HG03378 (cell line): ENCODE measurements at regions not wholly inside any gene's neighbourhood (a gene's known extent, or its start where the extent isn't known, plus 50 kb on each side); places are given as distances from the start of the nearest gene placed in this dataset.

Experiments used
- ATAC-seq: cut with Tn5 transposase; IDR thresholded peaks from one replicate; pipeline ENCODE4 v1.9.1; 2021; ENCODE audit warnings: mild to moderate bottlenecking, moderate library complexity; ENCODE audit not compliant: unreplicated experiment

DNA sequence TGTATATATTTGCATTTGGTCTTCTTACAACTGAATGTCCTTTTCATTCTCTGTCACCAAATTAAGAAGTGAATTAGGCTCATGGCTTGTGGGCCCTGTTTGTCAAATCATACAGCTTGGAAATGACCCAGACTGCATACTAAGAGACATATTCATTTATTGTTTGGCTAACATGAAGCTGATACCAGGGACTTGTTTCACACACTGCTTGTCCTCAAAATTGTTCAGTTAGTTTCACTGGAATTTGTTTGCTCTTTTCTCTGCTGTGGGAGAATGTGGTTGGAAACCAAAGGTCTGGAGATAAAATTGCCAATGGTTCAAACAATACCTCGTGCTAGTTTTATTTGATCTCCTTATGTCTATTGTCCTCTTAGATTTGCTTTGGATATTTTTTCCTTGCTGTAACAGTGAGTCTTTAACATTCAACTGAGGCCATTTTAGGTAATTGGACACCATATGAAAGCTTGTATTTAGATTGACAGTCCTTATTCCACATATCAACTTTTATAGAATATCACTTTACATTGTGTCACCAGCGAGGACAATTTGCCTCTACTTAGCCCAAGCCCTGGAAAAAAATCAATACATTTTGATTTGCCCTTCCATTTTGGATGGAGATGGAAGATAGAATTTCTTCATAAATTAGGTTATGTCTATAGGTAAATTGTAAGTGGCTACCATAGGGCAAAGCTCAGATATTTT is 144.3 kb upstream of the MTAP start:
- ATAC-seq = no peak

DNA sequence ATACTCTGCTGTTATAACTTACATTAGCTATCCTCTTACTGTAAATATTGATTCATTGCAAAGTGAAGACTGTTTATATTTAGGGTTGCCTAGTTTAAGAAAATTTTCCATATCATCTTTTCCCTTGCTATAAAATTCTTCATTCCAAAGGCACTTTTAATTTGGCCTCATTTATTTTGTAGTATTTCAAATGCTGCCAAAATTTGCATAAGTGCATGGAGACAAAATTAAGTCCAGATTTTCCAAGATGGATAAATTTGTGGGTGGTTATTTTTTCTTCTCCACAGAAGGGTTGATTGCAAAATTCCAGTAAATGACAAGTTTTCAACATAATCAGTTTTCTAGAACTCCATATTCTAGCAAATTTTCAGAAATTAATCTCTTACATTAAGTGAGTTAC is 141.5 kb upstream of the MTAP start:
- no peak for ATAC-seq

DNA sequence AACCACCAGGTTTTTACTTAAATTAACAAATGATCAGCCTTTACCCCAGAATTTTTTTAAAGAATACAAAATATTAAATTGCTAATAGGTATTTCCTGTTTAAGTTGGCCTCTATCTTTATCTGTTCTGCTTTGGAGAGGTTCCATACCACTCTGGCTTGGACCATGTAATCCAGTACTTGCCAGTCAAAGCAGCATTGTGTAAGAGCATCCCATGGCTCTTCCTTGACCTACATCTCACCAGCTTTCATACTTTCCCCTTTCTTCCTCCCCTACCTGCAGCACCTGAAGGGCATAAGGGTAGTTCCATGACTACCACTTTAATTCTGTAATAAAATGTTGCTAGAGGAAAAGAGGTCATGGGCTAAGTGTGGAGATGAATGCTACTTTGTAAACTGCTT is 140.8 kb upstream of the MTAP start:
- no peak for ATAC-seq

DNA sequence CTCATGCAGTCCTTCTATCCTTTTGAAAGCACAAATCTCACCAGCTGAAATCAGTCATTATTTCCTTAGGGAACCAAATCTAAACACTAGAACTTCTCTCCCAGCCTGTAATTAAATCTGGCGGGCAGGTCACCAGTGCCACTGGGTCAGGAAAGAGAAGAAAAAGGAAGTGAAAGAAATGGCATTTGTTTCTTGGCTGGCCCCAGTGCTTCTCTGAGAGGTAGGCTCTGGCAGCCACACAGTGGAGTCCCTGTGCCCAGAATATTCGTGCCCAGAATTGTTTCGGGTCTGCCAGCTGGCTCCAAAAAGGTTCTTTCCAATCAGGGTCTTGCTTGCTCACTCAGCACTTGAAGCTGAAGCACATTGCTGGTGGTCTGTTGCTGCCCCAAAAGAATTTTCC is 133.9 kb upstream of the MTAP start:
- no peak for ATAC-seq

DNA sequence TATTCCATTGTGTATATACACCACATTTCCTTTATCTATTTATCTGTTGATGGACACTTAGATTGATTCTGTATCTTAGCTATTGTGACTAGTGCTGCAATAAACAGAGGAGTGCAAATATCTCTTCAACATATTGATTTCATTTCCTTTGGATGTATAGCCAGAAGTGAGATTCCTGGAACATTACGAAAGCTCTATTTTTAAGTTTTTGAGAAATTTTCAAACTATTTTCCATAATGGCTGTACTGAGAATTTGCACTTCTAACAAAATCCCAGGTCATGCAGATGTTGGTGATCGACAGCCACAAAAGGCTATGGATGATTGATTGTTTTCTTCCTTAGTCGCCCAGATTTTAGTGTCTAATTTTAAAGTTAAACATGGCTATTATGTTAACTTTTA is 132.7 kb upstream of the MTAP start:
- no peak for ATAC-seq

DNA sequence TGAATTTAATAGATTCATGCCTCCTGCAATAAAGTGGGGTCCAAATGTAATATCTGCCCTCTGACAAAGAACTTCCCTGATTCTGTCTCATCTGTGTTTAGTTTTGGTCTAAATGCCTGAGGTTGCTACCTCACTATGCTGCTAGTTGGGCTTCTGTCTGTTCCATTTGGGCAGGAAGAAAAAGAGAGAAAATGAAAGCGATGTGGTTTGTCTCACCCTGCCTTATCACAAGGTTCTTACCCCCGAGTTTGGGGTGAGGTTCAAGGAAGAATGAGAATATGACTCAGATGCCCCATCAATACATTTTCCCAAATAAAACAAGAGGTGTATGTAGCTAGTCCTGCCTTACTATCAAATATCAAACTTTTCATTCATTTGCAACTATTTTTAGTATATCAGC is 132.1 kb upstream of the MTAP start:
- ATAC-seq = no peak

DNA sequence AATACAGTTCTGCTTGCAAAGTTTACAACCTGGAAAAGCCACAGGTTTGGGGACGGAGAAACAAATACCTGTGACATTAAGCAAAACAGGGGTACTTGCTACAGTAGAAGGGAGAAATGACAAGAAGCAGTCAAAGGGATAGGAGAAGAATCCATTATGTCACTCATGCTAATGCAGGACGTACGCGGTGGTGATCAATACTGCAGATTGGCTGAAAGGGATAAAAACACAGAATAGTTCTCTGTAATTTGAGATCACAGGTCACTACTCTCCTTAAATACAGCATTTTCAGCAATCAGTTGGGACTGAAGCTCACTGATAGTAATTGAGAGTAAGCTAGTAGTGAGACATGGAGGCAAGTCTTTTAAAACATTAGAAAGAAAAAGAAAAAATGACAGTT is 130.3 kb upstream of the MTAP start:
- ATAC-seq = no peak

DNA sequence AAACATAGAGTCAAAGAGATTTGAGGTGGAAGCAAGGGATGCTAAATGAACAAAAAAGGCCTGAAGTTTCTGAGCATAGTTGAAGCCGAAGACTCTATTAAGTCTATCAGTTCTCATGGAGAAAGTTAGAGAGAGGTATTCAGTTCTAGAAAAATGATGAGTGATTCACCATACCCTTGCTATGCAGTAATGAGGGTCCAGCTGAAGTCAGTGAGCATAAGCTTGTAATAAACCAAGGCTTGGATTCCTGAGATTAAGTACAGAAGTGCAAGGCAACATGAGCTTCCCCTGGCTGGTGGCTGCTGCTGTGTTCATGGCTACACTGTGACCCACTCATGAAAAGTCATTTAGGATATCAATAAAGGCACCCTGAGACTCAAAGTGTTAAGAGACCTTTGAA is 129.7 kb upstream of the MTAP start:
- no peak for ATAC-seq

DNA sequence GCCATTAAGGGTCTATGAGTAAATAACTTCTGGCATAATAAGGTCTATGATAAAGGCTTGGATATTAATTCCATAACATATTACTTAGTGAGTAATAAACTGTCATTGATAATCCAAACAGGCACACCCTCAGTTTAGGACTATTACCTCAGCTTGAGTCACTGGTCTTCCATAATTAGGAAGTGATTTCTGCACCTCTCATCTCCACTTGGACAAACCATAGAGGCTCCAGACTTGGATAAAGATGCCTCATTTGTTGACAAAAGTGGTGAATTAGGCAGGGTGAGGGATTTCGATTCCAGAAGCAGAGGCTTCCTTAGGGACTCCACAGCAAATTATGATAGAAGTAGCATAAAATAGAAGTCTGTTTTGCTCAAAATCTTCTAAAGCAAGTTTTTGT is 127.5 kb upstream of the MTAP start:
- ATAC-seq = no peak

DNA sequence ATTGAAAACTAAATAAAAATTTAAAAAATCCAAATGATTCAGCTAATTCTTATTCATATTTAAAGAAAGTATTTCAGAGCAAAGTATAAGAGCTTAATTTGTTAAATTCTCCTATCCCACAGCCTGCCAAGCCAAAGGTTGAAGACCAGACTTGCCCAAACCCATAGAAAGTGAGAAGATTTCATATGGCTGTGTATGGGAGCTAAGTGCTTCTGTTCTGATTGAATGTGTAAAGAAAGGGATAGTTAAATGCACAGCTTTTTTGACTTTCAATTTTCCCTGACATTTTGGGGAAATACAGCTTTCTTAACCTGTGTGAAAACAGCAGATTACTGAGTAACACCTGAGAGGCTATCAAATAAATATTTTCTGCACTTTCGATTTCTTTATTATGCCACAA is 125.0 kb upstream of the MTAP start:
- no peak for ATAC-seq

DNA sequence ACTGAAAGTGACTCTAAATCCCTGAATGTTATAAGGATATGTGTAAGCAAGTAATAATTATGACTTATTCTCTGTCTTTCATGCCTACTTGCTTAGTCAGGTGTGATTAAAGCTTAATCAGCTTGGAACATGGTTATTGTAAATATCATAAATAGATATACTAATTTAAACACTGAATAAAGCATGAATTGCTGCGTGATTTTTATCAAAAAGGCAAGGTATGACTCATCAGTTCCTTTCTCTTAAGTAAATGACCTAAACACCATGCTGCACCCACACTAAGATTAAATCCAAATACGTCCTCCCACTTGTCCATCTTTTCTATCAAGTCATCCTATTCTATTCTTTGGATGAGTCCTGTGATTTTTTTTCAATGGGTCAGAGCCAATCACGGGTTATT is 124.6 kb upstream of the MTAP start:
- no peak for ATAC-seq

DNA sequence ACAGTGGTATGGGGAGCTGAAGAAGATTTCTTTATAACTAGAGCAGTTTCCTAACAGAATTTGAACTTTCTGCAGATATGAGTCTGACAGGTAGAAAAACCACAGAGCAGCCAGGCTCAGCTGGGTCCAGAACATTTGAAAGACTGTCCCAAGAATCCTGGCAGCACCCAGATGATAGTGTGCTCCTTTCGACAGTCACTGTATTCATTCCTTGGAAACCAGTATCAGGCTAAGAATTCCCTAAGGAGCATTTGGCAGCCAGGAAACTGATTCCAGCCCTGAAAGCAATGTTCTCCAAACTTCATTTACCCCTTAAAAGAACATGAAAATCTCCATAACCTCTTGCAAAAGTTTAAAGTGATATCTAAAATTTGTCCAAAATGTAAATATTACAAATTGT is 123.0 kb upstream of the MTAP start:
- no peak for ATAC-seq

DNA sequence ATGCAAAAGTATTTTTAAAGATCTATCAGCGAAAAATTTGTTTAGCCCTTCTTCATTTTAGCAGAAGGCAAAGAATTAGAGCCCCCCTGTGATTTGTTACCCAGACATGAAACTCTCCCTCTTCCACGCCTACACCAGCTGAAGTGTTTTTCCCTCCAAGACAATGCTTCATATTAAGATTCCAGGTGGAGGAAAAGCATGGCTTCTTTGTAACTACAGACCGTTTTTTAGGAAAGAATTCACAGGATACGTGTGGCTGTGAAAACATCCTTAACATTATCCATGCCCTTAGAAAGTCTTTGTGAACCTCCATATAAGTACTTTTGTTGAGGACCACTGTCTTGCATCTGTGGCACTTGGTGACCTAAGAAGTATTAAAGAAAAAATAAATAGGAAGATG is 121.8 kb upstream of the MTAP start:
- ATAC-seq = no peak

DNA sequence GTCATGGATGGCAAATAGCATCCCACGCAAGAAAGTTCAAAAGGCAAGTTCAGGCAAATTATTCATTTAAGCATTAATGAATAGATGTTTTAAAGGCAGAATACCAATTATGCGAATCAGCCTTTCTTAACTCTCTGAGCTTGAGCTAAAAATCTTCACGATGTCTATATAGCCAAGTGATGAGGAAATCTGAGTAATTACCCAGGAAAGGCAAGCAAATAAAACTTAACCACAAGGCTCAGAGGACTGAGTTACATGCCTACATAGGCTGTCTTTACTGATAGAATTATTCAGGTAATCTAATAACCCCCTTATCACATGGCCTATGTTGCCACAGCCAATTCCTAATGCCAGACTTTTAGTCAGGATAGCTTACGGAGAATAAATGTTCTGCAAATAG is 120.8 kb upstream of the MTAP start:
- no peak for ATAC-seq

DNA sequence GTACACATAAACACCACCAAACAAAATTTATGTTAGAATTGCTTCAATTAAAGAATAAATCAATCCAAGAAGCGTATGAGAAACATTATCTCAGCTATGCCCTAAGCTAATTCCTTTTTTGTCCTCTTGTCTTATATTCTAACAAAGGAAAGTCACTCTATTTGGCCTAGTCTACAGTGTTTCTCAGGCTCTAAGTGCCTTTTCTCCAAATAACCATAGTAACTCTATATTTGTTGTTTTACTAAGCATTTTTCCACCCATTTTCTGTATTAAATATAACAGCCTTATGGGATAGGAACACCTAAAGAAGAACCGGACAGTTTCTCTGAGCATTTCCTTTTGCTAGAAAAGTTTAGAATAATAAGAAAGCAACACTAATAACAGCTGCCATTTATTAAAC is 120.1 kb upstream of the MTAP start:
- no peak for ATAC-seq

DNA sequence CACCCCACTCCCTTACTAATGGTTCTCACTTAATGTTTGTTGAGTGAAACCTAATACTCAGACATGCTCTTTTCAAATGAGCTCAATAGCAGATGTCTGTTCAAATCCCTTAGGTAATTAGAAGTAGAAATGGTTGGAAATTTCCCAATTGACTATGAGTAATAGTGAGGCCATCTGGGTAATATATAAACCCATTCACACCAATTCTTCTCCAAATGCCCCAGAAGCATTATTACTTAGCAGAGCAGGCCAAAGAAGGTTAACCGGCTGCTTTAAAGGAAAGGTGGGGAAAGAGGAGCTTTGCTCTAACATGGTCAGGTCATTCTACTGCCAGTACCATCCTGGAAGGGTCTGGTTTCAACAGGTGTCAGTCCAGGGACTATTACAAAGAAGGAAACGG is 119.5 kb upstream of the MTAP start:
- ATAC-seq = no peak

DNA sequence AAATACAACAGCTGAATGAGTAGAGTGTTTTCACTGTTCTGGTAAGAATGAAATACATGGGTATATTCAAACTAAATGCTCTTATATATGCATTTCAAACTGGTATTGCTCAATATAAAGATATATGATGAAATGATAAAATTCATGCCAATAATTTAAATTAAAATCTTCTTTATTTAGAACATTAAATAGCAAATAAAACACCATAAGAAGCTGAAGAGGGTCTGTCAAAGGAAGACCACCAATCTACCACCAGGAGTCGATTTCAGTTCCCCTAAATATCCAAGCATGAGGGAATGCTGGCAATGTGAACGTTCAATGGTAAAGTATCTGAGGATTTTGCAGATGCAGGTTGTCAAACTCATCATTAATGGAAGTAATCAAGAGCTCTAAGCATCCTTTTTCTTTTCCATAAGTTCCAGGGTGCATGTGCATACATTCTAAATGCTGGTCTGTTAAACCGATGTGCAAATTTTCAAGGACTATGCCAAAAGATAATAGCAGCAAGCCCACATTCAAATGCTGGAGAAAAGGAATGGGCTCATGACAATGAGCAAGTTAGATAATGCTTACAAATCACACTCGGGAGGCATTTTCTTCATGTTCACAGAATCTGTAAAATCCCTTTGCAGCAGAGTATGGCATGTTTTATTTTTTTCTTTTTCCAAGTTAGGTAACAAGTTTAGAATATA is 118.8 kb upstream of the MTAP start:
- ATAC-seq = no peak

DNA sequence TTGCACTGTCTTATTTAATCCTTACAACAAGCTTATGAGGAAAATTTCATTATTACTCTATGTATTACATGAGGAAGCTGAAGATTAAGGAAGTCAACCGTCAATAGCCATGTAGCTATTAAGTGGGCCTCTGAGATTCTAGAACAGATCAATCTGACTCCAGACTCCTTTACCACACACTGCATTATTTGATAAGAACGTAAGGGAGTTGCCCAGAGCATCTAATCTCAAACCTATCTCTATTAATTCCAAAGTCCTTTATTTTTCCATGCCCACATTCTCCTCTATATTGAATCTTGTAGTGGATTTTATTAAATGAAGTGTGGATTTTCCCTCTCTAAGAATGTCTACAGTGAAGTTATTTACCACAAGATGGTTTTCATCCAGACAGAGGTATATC is 118.2 kb upstream of the MTAP start:
- ATAC-seq = no peak

DNA sequence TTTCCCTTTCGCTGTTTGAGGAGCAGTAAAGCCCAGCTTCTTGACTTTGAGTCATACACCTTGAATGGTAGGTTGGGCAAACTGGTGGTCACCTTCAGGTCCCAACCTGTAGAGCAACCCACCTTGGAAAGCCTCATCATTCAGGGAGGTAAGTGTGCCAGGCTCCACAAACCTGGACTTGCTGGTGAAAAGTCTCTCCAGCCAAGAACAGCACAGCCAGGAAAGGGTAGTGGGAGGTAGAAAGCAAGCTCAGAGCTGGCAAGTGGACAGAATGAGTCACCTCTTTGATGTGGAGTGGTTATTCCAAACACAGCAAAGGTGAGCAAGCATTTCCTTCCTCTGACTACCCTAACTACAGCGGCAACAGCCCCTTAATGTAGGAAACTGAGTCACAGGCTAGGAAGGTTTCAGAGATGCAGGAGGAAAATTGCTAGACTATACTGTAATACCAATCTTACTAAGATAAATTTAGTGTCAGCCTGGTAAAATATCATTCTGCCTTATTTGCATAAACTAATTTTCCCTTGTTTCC is 117.5 kb upstream of the MTAP start:
- ATAC-seq = no peak

DNA sequence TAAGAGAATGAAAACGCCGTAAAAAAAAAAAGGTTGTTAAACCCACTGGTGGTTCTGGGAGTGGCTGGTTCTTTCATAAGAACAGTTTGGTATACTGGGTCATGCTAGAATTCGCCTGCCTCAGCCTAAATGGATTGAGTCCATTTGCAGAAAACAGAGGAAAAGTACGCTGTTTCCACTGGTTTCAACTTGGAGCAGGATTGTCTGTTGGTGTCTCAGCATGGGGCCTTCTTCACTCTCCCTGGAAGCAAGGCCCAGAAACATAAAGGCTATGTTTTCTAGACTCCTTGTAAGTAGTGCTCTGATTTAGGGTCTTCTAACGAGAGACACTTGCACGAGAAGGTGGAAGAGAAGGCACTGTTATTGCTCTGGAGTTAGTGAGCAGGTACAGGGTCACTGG is 116.9 kb upstream of the MTAP start:
- no peak for ATAC-seq

DNA sequence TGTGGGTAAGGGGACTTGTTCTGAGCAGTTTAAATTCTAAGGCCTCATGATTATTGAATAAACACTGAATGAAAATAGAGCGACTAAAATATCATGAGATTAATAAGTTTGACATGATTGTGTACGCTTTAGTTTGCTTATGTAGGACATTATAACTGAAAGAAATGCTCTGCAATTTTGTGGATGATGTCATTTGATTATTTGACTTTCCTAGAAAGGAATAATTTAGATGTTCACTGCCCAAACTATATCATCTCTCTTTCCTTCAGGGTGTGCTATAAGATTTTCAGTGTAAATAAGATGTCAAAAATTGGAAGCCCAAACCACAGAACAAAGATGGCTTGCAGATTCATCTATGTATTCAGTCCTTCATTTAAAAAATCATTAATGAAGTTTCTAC is 115.7 kb upstream of the MTAP start:
- no peak for ATAC-seq

DNA sequence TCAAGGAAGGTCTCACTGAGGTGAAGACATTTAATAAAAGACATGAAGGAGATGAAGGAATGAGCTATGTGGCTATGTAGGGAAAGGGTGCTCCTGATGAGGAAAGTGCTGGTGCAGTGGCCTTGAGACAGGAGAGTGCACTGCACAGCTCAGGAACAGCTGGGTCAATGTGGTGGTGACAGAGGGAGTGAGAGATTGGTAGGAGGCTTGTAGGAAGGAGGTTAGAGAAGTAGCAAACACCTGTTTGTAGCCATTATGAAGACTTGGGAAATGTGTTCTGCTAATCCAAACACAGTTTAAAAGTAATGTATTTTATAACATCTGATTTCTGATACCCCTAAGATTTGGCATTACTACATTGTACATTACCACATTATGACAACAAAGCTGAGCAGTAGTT is 115.1 kb upstream of the MTAP start:
- no peak for ATAC-seq
